IPS-NIHi7 (cell line): ENCODE measurements at regions not wholly inside any gene's neighbourhood (a gene's known extent, or its start where the extent isn't known, plus 50 kb on each side); places are given as distances from the start of the nearest gene placed in this dataset.
"Not testable (repeated sequence)": the region's sequence is repeated elsewhere in the genome, so short reads cannot be mapped to it uniquely, and the experiment has no call there.

Source experiments
- DNase-seq: peaks from one replicate; pipeline ENCODE4 v3.0.0; 2012; ENCODE audit warnings: mixed read lengths; ENCODE audit errors: extremely low spot score

DNA sequence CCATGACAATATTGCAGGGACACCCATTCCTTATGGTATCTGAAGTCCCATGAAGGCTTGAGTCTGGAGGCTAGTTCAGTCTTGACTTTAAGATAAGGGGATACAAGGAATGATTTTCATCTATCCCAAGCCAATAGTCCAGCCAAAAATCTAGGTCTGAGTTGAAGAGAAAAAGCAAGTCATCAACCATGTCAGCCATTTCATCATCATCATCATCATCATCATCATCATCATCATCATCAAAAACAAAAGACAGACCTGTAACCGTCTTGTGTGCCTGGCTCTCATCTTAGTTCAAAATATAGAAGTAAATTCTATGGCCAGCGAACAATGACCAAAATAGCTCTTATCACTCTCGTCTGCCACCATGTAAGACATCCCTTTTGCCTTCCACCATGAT, 59.5 kb upstream of the FAM90A26 start:
- DNase-seq = not testable (repeated sequence)

DNA sequence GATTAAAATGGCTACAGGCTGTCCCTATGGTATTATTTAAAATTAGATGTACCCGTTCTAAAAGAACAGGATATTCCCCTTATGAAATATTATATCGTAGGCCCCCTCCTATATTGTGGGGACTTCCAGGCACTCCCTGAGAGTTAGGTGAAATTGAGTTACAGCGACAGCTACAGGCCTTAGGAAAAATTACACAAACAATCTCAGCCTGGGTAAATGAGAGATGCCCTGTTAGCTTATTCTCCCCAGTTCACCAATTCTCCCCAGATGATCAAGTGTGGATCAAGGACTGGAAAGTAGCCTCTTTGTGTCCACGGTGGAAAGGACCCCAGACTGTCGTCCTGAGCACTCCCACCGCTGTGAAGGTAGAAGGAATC, 67.1 kb upstream of the FAM90A26 start:
- not testable (repeated sequence) for DNase-seq

GRCh38 chr4:9102471-9103147, 67.6 kb upstream of the FAM90A26 start:
- DNase-seq = not testable (repeated sequence)

- DNase-seq = not testable (repeated sequence)
Measured at GRCh38 chr4:9096330-9096729, 73.9 kb upstream of the FAM90A26 start.

DNA sequence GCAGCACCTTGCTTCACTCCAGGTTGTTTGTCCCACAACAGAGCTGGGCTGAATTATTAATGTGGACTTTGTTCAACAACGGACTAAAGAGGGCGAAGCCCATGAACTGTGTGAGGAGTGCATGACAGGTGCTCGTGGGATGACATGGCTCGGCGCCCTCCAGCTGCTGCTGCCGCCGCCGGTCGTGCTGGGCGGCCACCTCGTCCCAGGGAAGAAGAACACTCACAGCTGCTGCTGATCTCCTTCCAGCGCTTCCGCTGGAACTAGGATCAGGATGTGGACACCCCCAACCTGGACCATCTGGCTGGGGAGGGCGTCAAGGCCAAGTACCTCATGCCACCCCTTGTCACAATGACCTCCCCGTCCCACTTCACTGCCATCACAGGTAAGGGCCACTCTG, 91.4 kb upstream of the FAM90A26 start:
- not testable (repeated sequence) for DNase-seq

GRCh38 chr4:9076974-9077373, 93.2 kb upstream of the FAM90A26 start:
- not testable (repeated sequence) for DNase-seq

DNA sequence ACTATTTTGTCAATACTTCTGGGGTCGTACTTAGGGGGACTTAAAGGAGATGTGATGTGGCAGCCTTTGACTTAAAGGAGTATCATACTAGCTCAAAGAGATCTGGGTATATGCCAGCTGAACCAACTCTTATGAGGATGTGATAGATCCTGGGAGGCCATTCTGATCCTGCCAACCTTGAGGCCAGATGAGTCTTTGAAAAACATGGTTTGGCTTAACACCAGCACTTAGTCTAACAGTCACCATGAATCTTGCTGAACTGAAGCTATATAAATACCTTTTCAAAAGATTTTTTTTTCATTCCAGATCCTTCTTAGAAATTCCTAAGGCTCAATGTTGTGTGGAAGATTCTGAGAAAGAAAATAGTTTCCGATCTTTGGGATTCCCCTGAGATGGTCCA, 93.7 kb upstream of the FAM90A26 start:
- not testable (repeated sequence) for DNase-seq

GRCh38 chr4:9073371-9073770, 96.8 kb upstream of the FAM90A26 start:
- DNase-seq = not testable (repeated sequence)

- not testable (repeated sequence) for DNase-seq
Measured at GRCh38 chr4:9072521-9073220, 97.5 kb upstream of the FAM90A26 start.

DNA sequence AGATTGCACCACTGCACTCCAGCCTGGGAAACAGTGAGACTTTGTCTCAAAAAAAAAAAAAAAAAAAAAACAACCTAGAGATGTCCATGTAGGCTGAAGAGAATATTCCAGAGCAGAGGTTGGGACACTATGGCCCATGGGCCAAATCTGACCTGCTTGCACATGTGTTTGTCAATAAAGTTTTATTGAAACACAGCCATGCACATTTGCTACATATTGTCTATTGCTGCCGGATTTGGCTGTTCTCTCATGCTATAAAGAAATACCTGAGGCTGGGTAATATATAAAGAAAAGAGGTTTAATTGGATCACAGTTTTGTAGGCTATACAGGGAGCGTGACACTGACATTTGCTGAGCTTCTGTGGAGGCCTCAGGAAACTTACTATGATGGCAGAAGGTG, 102.3 kb upstream of the FAM90A26 start:
- not testable (repeated sequence) for DNase-seq

GRCh38 chr4:9063612-9064011, 106.6 kb upstream of the FAM90A26 start:
- not testable (repeated sequence) for DNase-seq

DNA sequence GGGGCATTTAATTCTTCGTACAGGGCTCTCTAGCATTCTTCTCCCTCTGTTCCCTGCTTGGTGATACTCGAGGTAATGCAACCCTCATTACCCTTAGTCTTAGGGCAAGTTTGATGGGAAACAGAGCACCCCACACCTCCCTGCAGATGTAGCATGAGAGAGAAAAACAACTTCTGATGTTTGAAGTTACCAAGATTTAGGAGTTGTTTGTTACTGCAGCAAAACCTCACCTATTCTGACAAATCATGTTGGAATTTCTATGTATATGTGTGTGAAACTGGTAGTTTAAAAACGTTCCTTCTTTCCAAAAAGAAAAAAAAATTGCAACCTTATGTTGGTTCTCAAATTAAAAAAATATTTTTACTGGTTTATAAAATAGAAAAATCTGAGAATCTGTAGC, 145.3 kb upstream of the FAM90A26 start:
- DNase-seq = not testable (repeated sequence)

DNA sequence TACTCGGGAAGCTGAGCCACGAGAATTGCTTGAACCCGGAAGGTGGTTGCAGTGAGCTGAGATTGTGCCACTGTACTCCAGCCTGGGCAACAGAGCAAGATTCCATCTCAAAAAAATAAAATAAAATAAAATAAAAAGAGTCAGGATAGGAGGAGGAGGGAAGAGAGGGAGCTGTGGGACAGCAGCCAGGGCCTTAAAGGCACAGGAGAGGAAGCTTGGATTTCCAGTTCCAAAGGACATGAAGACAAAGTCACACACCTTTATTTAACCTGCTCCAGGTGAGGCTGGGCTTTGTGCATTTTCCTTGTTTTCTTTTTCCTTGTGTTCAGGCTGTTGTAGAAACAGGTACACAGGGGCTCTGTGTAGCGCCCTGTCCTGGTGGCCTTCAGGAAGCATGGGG, 138.2 kb upstream of the HMX1 start:
- DNase-seq = not testable (repeated sequence)

DNA sequence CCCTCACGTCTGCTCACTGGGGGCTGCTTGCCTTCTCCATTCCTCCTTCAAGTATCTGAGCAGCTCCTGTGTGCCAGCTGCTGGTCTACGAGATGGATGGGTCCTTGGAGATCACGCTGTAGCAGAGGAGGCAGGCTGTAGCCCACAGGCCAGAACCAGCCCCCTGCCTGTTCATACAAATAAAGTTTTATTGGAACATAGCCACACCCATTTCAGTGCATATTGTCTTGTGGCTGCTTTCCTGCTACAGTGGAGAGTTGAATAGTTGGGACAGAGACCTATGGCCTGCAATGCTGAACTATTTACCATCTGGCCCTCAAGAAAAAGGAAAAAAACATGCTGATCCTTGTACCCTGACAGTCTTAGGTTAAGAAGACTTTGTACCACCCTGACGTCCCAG, 136.8 kb upstream of the HMX1 start:
- not testable (repeated sequence) for DNase-seq

DNA sequence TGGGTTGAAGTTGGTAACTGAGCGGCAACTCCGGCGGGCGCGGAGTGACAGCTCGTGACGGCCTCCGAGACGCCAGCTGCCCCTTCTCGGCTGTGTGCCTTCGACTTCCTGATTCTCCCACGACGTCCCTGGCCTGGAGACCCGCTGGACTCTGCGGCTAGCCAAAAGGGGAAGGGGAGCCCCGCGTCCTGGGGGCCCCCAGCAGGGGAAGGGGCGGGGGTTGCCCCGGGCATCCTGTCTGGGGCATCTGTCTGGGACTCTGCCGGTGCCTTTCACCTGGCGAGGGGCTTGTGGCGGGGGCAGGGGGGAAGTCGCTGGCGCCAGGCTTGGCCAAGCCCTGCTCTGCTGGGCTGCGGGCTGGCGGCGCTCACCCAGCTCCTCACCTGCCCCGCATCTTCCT, 129.5 kb upstream of the HMX1 start:
- DNase-seq = not testable (repeated sequence)

- peak; percentile 75 for DNase-seq
Measured at GRCh38 chr4:9000505-9001001, 128.9 kb upstream of the HMX1 start.

DNA sequence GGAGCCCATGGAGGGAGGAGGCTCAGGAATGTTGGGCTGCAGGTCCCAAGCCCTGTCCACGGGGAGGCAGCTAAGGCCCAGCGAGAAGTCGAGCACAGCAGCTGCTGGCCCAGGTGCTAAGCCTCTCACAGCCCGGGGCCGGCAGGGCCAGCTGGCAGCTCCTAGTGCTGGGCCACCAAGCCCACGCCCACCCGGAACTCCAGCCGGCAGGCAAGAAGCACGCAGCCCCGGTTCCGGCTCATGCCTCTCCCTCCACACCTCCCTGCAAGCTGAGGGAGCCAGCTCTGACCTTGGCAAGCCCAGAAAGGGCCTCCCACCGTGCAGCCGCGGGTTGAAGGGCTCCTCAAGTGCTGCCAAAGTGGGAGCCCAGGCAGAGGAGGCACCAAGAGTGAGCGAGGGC, 121.3 kb upstream of the HMX1 start:
- not testable (repeated sequence) for DNase-seq

- DNase-seq = peak; percentile 10
Measured at GRCh38 chr4:8991449-8991848, 119.8 kb upstream of the HMX1 start.

DNA sequence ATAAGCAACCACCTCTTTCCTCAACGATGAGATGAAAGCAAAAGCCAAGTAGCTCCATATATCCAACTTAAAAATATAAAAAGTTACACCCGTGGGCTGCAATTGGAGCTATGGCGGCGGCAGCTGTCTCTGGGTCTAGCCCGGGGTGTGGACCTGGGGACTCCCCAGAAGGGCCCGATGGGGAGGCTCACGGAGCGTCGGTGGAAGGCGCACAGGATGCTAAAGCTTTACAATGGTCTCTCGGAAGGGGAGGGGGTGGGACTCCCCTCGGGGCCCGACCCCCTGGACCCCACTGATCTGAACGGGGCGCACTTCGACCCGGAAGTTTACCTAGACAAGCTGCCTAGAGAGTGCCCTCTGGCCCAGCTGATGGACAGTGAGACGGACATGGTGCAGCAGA, 118.7 kb upstream of the HMX1 start:
- not testable (repeated sequence) for DNase-seq

DNA sequence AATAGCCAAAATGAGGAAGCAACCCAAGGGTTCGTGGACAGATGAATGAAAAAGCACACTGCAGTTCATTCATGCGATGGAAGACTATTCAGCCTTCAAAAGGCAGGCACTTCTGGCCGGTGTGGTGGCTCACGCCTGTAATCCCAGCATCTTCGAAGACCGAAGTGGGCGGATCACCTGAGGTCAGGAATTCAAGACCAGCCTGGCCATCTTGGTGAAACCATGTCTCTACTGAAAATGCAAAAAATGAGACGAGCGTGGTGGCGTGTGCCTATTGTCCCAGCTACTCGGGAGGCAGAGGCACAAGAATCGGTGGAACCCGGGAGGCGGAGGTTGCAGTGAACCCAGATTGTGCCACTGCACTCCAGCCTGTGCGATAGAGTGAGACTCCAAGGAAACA, 114.1 kb upstream of the HMX1 start:
- DNase-seq = not testable (repeated sequence)

- DNase-seq = not testable (repeated sequence)
Measured at GRCh38 chr4:8984641-8985040, 113.0 kb upstream of the HMX1 start.

DNA sequence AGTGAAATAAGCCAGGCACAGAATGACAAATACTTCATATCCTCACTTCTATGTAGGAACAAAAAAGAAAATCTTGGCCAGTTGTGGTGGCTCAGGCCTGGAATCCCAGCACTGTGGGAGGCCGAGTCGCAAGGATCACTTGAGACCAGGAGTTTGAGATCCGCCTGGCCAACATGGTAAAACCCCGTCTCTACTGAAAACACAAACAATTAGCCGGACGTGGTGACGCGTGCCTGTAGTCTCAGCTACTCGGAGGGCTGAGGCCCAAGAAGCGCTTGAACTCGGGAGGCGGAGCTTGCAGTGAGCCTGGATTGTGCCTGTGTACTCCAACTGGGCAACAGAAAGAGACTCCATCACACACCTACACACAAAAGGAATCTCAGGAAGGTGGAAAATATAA, 112.3 kb upstream of the HMX1 start:
- not testable (repeated sequence) for DNase-seq
